ENCODE measurements at regions not wholly inside any gene's neighbourhood (a gene's known extent, or its start where the extent isn't known, plus 50 kb on each side); places are given as distances from the start of the nearest gene placed in this dataset.
"Not testable (repeated sequence)": the region's sequence is repeated elsewhere in the genome, so short reads cannot be mapped to it uniquely, and the experiment has no call there.

GRCh38 chr11:34809191-34810106, 106.7 kb downstream of the APIP start:
- Mint-ChIP-seq H3K36me3 (no peaks in the 10 kb centered on the region), H3K27ac (no peak overlapping the region), H3K4me3 (no peak overlapping the region), H3K4me1 (peaks cover 10% of the 10 kb centered on the region), H3K9me3 (peaks cover 22% of the 10 kb centered on the region)
- ATAC-seq: peak; percentile 58
- DNase-seq (ENCODE audit: low spot score in 2 of 2): no peak

GRCh38 chr11:34806875-34807274, 109.3 kb downstream of the APIP start:
- no peaks in the 10 kb centered on the region for H3K36me3 Mint-ChIP-seq
- ATAC-seq (no peak), DNase-seq (ENCODE audit: low spot score in 2 of 2) (no peak)
- H3K4me1 Mint-ChIP-seq: peaks cover 10% of the 10 kb centered on the region
- H3K4me3 Mint-ChIP-seq: no peak overlapping the region
- no peak overlapping the region for H3K27ac Mint-ChIP-seq
- peaks cover 12% of the 10 kb centered on the region for H3K9me3 Mint-ChIP-seq

GRCh38 chr11:34805937-34806336, 110.2 kb downstream of the APIP start:
- DNase-seq (ENCODE audit: low spot score in 2 of 2) (no peak), ATAC-seq (no peak)
- H3K36me3 Mint-ChIP-seq: no peaks in the 10 kb centered on the region
- H3K4me3 Mint-ChIP-seq: no peak overlapping the region
- peaks cover 12% of the 10 kb centered on the region for H3K9me3 Mint-ChIP-seq
- peaks cover 10% of the 10 kb centered on the region for H3K4me1 Mint-ChIP-seq
- H3K27ac Mint-ChIP-seq: no peak overlapping the region

- ATAC-seq (no peak), DNase-seq (ENCODE audit: low spot score in 2 of 2) (no peak)
- H3K36me3 Mint-ChIP-seq: no peaks in the 10 kb centered on the region
- no peaks in the 10 kb centered on the region for H3K9me3 Mint-ChIP-seq
- H3K4me3 Mint-ChIP-seq: no peak overlapping the region
- H3K4me1 Mint-ChIP-seq: no peaks in the 10 kb centered on the region
- H3K27ac Mint-ChIP-seq: no peak overlapping the region
Observed at GRCh38 chr11:34799848-34800247, 116.3 kb downstream of the APIP start.

- Mint-ChIP-seq H3K4me3 (no peak overlapping the region), H3K9me3 (no peaks in the 10 kb centered on the region), H3K36me3 (no peaks in the 10 kb centered on the region), H3K4me1 (no peaks in the 10 kb centered on the region), H3K27ac (no peak overlapping the region)
- no peak for ATAC-seq
- DNase-seq (ENCODE audit: low spot score in 2 of 2): no peak
Observed at GRCh38 chr11:34798985-34799384, 117.2 kb downstream of the APIP start.

- not testable (repeated sequence) for ATAC-seq, H3K36me3 Mint-ChIP-seq
Observed at GRCh38 chr11:34797497-34797896, 118.7 kb downstream of the APIP start.

GRCh38 chr11:34795641-34796040, 120.5 kb downstream of the APIP start:
- no peak for ATAC-seq
- Mint-ChIP-seq H3K9me3 (no peaks in the 10 kb centered on the region), H3K4me3 (no peak overlapping the region), H3K27ac (no peak overlapping the region), H3K36me3 (no peaks in the 10 kb centered on the region), H3K4me1 (no peaks in the 10 kb centered on the region)
- no peak for DNase-seq (ENCODE audit: low spot score in 2 of 2)

More at GRCh38 chr11:34797497-34797896, 118.7 kb downstream of the APIP start:
- H3K4me1 Mint-ChIP-seq; H3K9me3 Mint-ChIP-seq; DNase-seq (ENCODE audit: low spot score in 2 of 2); H3K27ac Mint-ChIP-seq; H3K4me3 Mint-ChIP-seq: not testable (repeated sequence)

GRCh38 chr11:34794696-34795095, 121.5 kb downstream of the APIP start:
- Mint-ChIP-seq H3K36me3 (no peaks in the 10 kb centered on the region), H3K9me3 (peaks cover 3% of the 10 kb centered on the region), H3K27ac (no peak overlapping the region), H3K4me1 (no peaks in the 10 kb centered on the region), H3K4me3 (no peak overlapping the region)
- DNase-seq (ENCODE audit: low spot score in 2 of 2) (no peak), ATAC-seq (no peak)

- no peak overlapping the region for H3K4me3 Mint-ChIP-seq
- peaks cover 3% of the 10 kb centered on the region for H3K9me3 Mint-ChIP-seq
- no peak for ATAC-seq
- DNase-seq (ENCODE audit: low spot score in 2 of 2): no peak
- H3K27ac Mint-ChIP-seq: no peak overlapping the region
- H3K36me3 Mint-ChIP-seq: no peaks in the 10 kb centered on the region
- no peaks in the 10 kb centered on the region for H3K4me1 Mint-ChIP-seq
Observed at GRCh38 chr11:34793666-34794065, 122.5 kb downstream of the APIP start.

GRCh38 chr11:34792814-34793258, 123.3 kb downstream of the APIP start:
- Mint-ChIP-seq H3K4me3 (no peak overlapping the region), H3K36me3 (no peaks in the 10 kb centered on the region), H3K9me3 (peaks cover 3% of the 10 kb centered on the region), H3K27ac (no peak overlapping the region), H3K4me1 (no peaks in the 10 kb centered on the region)
- DNase-seq (ENCODE audit: low spot score in 2 of 2): no peak
- no peak for ATAC-seq

- Mint-ChIP-seq H3K4me3 (no peak overlapping the region), H3K4me1 (no peaks in the 10 kb centered on the region), H3K27ac (no peak overlapping the region), H3K9me3 (peaks cover 3% of the 10 kb centered on the region), H3K36me3 (no peaks in the 10 kb centered on the region)
- no peak for ATAC-seq
- no peak for DNase-seq (ENCODE audit: low spot score in 2 of 2)
Observed at GRCh38 chr11:34791780-34792542, 124.2 kb downstream of the APIP start.

GRCh38 chr11:34790620-34791019, 125.6 kb downstream of the APIP start:
- no peak for DNase-seq (ENCODE audit: low spot score in 2 of 2)
- H3K4me1 Mint-ChIP-seq: no peaks in the 10 kb centered on the region
- H3K27ac Mint-ChIP-seq: no peak overlapping the region
- H3K4me3 Mint-ChIP-seq: no peak overlapping the region
- ATAC-seq: no peak
- H3K9me3 Mint-ChIP-seq: peaks cover 3% of the 10 kb centered on the region
- no peaks in the 10 kb centered on the region for H3K36me3 Mint-ChIP-seq

GRCh38 chr11:34789196-34789834, 126.9 kb downstream of the APIP start:
- Mint-ChIP-seq H3K4me3 (no peak overlapping the region), H3K9me3 (peaks cover 3% of the 10 kb centered on the region), H3K4me1 (no peaks in the 10 kb centered on the region), H3K36me3 (no peaks in the 10 kb centered on the region), H3K27ac (no peak overlapping the region)
- no peak for DNase-seq (ENCODE audit: low spot score in 2 of 2)
- no peak for ATAC-seq

GRCh38 chr11:34788642-34789041, 127.5 kb downstream of the APIP start:
- Mint-ChIP-seq H3K36me3 (no peaks in the 10 kb centered on the region), H3K4me1 (no peaks in the 10 kb centered on the region), H3K9me3 (peaks cover 3% of the 10 kb centered on the region), H3K27ac (no peak overlapping the region), H3K4me3 (no peak overlapping the region)
- DNase-seq (ENCODE audit: low spot score in 2 of 2) (no peak), ATAC-seq (no peak)

GRCh38 chr11:34787895-34788294, 128.3 kb downstream of the APIP start:
- no peaks in the 10 kb centered on the region for H3K36me3 Mint-ChIP-seq
- no peak overlapping the region for H3K4me3 Mint-ChIP-seq
- no peak for ATAC-seq
- H3K4me1 Mint-ChIP-seq: no peaks in the 10 kb centered on the region
- H3K27ac Mint-ChIP-seq: no peak overlapping the region
- peaks cover 3% of the 10 kb centered on the region for H3K9me3 Mint-ChIP-seq
- DNase-seq (ENCODE audit: low spot score in 2 of 2): no peak

All from stimulated activated effector memory CD8-positive, alpha-beta T cell treated with anti-CD3 and anti-CD28 coated beads, Interleukin-12 subunit alpha, Interleukin-12 subunit beta, amount 100 ng/mL, for 72 hours (primary cell).